ENCODE measurements at regions not wholly inside any gene's neighbourhood (a gene's known extent, or its start where the extent isn't known, plus 50 kb on each side); places are given as distances from the start of the nearest gene placed in this dataset.

GRCh38 chr13:85441364-85441763 is 357.9 kb downstream of the SLITRK6 start:
- no peaks in the 10 kb centered on the region for H3K36me3 ChIP-seq
- 85 to 89% methylated on average over 7 to 12 of the region's 12 CpGs for WGBS, 2 donors

GRCh38 chr13:85436029-85436428 is 363.2 kb downstream of the SLITRK6 start:
- Histone ChIP-seq H3K4me1 (no peaks in the 10 kb centered on the region), H3K36me3 (no peaks in the 10 kb centered on the region), H3K27ac (no peak overlapping the region), H3K4me3 (no peak overlapping the region), H3K9me3 (no peaks in the 10 kb centered on the region), H3K27me3 (no peaks in the 10 kb centered on the region)
- 83 to 88% methylated on average over 1 of the region's 1 CpG for WGBS, 2 donors
- TF ChIP-seq CTCF (IDR thresholded peaks at IDR 0.05) = no peak
- no peak for TF ChIP-seq POLR2A (IDR thresholded peaks at IDR 0.05)
- intact Hi-C loops (cut with DNase I) = no loop called here
- no peak for DNase-seq

More at GRCh38 chr13:85441364-85441763, 357.9 kb downstream of the SLITRK6 start:
- H3K27me3 ChIP-seq = no peaks in the 10 kb centered on the region
- H3K4me1 ChIP-seq = no peaks in the 10 kb centered on the region
- H3K9me3 ChIP-seq = no peaks in the 10 kb centered on the region
- no peak overlapping the region for H3K27ac ChIP-seq
- H3K4me3 ChIP-seq = no peak overlapping the region
- intact Hi-C loops (cut with DNase I) = no loop called here
- no peak for DNase-seq
- TF ChIP-seq POLR2A (IDR thresholded peaks at IDR 0.05) (no peak), CTCF (IDR thresholded peaks at IDR 0.05) (no peak)

DNA sequence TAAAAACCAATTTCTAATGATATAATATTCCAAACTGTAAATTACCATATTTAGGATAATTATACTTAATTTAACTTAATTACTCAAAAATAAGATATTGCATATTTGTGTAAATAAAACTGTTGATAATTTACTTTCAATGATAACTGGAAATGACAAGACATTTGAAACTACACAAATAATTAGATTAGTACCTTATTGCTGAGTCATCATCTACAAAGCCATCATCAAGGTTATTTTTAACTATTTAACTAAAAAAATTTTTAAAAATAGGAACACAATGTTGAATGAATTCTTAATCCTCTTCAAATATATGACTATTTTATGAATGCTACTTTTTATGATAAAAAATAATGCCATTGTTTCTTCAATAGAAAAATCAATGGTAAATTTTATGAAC is 364.3 kb downstream of the SLITRK6 start:
- no peak for DNase-seq
- TF ChIP-seq CTCF (IDR thresholded peaks at IDR 0.05) (no peak), POLR2A (IDR thresholded peaks at IDR 0.05) (no peak)
- H3K27me3 ChIP-seq = no peaks in the 10 kb centered on the region
- H3K4me3 ChIP-seq = no peak overlapping the region
- no peaks in the 10 kb centered on the region for H3K9me3 ChIP-seq
- H3K27ac ChIP-seq = no peak overlapping the region
- no peaks in the 10 kb centered on the region for H3K36me3 ChIP-seq
- intact Hi-C loops (cut with DNase I) = no loop called here
- no peaks in the 10 kb centered on the region for H3K4me1 ChIP-seq

DNA sequence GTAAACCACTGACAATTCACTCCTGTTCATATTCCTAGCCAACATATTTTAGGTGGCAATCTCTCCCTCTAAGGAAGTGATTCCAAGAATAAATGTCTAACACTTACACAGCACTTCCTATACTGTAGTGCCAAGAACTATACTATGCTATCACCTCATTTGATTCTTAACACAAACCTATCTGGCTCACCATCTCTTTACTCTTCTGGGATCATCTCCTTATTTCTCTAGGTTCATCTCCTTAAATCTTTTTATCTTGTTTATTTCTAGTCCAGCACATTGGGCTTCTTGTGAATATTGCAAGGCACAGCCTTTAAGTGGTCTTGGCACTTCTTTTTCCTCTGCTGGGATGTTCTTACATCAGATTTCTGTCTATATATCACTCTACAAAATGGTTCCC is 366.3 kb downstream of the SLITRK6 start:
- TF ChIP-seq CTCF (IDR thresholded peaks at IDR 0.05) (no peak), POLR2A (IDR thresholded peaks at IDR 0.05) (no peak)
- Histone ChIP-seq H3K4me1 (no peaks in the 10 kb centered on the region), H3K27ac (no peak overlapping the region), H3K4me3 (no peak overlapping the region), H3K9me3 (no peaks in the 10 kb centered on the region), H3K27me3 (no peaks in the 10 kb centered on the region), H3K36me3 (no peaks in the 10 kb centered on the region)
- intact Hi-C loops (cut with DNase I) = no loop called here
- no peak for DNase-seq

- intact Hi-C loops (cut with DNase I) = no loop called here
- H3K36me3 ChIP-seq = no peaks in the 10 kb centered on the region
- no peaks in the 10 kb centered on the region for H3K27me3 ChIP-seq
- H3K4me3 ChIP-seq = no peak overlapping the region
- 88 to 93% methylated on average over 2 to 7 of the region's 9 CpGs for WGBS, 2 donors
- DNase-seq = no peak
- H3K9me3 ChIP-seq = no peaks in the 10 kb centered on the region
- TF ChIP-seq CTCF (IDR thresholded peaks at IDR 0.05) (no peak), POLR2A (IDR thresholded peaks at IDR 0.05) (no peak)
- no peaks in the 10 kb centered on the region for H3K4me1 ChIP-seq
- H3K27ac ChIP-seq = no peak overlapping the region
Observed at GRCh38 chr13:85431720-85432119, 367.5 kb downstream of the SLITRK6 start.

Data from esophagus squamous epithelium (tissue), 5 donors.